Vagina (tissue), 2 donors: ENCODE measurements at regions not wholly inside any gene's neighbourhood (a gene's known extent, or its start where the extent isn't known, plus 50 kb on each side); places are given as distances from the start of the nearest gene placed in this dataset.

Experiments
- CTCF ChIP-seq, 3 experiments: fragments of 450-650 bp in 2 of 3; fragments of 200-600 bp in 1 of 3; sonication (generic) in 1 of 3; IDR thresholded peaks; one replicate each; pipeline ENCODE4 v1.5.1; 2017 to 2019; ENCODE audit warnings: antibody characterized with exemption in 3 of 3, mild to moderate bottlenecking in 2 of 3, moderate library complexity in 2 of 3
- POLR2A ChIP-seq, 2 donors: fragments of 450-650 bp; IDR thresholded peaks; one replicate each; pipeline ENCODE4 v1.6.1; 2017; ENCODE audit warnings: antibody characterized with exemption in 2 of 2, mild to moderate bottlenecking in 2 of 2, moderate library complexity in 2 of 2

GRCh38 chr5:106312360-106312759 lies 1358.4 kb downstream of the EFNA5 start:
- no peak for TF ChIP-seq CTCF (IDR thresholded peaks at IDR 0.05)
- TF ChIP-seq POLR2A (IDR thresholded peaks at IDR 0.05) = no peak
